Stimulated activated CD4-positive, alpha-beta T cell treated with anti-CD3 and anti-CD28 coated beads, Interleukin-4, amount 100 ng/mL, for 24 hours (primary cell): ENCODE measurements at regions not wholly inside any gene's neighbourhood (a gene's known extent, or its start where the extent isn't known, plus 50 kb on each side); places are given as distances from the start of the nearest gene placed in this dataset.

Source experiments
- DNase-seq: peaks from one replicate; pipeline ENCODE4 v3.0.0-alpha.2; 2020

DNA sequence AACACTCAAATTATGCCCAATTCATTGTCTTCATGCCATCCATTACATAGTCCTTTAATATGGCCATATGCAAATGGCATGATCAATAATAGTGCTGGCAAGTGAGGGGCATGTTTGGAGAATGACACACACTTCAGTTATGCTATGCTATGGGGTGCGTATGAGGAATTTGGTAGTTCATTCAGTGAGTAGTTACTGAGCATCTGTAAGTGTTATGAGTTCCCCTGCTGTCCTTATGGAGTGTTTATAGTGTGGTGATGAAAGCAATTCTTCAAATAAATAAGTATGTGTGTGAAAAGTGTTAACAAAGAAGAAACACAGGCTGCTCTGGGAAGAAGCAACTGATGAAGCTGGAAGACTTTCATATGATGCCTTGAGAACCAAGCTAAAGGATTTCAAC lies 383.7 kb upstream of the SLC14A2 start:
- no peak for DNase-seq

DNA sequence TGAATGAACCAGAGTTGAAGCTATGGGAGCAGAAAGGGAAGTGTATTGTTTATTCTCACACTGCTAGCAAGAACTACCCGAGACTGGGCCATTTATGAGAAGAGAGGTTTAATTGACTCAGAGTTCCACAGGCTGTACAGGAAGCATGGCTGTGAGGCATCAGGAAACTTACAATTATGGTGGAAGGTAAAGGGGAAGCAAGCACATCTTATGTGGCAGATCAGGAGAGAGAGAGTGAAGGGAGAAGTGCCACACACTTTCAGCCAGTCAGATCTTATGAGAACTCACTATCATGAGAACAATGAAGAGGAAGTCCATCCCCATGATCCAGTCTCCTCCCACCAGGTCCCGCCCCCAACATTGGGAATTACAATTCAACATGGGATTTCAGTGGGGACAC lies 383.2 kb upstream of the SLC14A2 start:
- no peak for DNase-seq

DNA sequence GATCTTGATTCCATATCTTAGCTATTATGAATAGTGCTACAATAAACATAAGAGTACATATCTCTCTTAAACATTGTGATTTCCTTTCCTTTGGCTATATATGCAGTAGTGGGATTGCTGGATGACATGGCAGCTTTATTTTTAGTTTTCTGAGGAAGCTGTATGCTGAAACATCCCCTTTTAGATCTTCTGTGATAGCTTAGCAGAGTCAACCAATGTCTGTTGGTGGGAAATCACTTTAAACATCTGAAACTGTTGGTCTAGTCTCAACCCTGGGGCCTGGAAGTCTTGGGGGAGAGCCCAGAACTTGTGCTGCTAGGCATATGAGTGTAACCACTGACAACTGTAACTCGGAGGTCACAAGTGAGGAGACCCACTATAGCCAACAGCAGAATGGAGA lies 378.6 kb upstream of the SLC14A2 start:
- DNase-seq = no peak

DNA sequence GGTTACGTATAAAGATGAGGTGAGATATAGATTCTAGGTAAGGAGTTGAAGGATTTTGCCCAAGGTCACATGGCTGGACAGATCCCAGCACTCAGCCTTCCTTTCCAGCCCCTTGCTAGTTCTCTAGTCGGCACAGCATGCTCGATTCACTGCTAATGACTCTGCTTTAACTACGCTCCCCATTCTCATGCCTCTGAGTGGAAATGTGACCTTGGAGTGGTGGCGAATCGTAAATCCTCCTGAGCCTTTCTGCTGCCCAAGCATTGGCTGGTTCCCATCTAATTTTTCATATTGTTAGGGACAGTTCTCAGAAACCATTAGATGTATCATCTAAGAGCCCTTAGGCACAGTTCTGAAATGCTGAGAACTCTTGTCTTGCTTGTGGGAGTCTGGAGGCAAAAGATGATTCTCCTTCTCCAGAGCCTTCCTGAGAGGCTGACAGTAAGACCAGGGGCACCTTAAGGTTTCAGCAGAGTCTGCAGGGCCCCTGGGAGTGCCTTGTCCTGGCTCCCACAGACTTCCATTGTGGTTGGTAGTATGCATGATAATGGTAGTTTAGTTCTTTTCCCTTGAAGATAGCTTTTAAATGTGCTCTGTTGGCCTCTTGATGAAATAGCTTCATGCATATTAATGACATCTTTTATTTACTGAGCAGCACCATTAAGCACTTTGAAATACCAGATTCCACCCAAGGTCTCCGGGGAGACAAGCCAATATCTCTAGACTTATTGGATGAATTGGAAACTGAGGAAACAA lies 377.8 kb upstream of the SLC14A2 start:
- DNase-seq = no peak

DNA sequence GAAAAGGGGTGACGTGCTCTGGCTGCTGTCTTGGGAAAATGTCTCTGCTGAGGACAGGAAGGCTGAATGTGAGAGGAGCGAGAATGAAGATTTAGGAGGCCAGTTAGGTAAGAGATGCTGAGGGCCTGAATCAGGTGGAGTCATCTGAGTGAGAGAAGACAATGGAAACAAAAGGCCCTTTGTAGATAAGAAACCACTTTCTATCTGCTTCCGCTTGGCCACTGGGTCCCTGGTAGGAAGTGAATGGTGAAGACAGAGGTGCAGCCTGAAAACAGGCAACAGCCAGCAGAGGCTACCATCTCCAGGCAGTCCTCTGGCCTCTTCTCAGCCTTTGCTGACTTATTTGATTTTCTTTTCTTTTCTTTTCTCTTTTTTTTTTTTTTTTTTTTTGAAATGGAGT lies 374.0 kb upstream of the SLC14A2 start:
- DNase-seq = no peak

DNA sequence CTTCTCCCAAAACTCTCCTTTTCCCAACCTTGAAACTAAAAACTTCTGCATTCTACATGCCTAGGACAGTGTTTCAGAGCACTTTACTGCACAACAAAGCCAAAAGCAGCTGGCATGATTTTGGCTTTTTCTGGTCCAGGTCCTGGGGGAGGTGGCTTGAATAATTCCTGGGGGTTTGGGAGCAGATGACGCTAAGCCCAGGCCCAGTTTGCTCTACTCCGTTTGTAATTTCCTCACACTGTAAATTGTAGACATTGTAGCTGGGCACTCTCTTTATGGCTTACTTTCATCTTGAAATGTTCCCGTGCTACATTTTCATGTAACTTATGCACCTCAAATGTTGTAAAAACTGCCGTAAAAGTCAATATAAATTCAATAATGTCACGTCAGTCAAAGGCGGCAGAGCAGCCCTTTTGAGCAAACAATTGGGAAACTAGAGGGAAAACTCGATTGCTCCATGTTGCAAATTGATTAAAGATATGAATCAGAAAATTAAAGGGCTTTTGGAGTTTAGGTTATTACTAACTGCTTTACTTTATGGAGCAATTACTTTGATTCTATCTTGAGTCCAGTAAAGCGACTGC lies 373.2 kb upstream of the SLC14A2 start:
- DNase-seq = no peak

DNA sequence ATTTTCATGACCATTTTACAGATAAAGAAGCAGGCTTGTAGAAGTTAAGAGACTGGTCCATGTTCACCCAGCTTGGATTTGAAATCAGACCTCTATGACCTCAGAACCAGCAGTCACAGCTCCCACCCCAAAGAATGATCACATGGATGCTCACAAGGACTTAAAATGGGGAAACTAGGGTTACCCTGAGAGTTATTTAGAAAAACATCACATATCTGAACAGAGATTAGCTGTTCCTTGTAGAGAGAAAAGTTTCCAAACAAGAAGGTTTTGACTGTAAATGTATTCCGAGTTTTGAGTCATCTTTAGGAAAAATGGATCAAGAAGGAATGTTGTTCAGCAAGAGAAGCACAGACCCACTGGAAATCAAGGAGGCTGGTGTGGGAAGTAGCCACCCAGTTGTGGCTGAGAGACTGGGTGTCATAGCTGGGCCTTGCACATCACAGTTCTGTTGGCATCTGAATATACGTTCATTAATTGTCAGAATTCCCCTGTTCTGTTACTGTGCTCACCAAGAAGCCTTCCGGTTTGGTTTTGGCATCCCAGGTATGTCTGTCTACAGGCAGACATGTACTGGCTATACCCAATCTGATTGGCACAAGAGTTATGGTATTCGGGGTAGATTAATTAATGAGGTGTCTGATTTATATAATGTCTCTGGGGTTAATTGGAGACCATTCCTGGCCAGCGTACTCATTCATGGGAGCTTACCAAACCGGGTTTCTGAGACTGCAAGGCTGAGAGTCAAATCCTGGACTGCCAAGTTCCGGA lies 371.8 kb upstream of the SLC14A2 start:
- no peak for DNase-seq

DNA sequence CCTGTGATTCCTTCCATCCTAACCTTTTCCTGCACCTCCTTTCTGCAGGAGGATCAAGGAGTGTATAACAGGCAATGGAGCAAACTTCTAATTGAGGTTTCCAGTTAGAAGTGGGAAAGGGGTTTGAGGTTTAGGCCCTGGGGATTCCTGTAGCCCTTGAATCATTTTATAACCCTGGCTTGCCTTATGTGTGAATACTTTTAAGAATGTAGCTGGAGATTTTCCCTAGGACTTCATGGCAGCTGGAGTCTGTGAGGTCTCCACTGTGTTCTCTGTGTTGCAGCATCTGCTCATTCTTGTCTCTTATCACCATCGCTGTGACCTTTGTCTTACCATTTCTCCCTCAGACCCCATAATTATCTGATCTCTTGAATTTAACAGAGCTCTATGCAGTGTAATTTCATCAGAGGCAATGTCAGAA lies 370.2 kb upstream of the SLC14A2 start:
- DNase-seq = no peak

DNA sequence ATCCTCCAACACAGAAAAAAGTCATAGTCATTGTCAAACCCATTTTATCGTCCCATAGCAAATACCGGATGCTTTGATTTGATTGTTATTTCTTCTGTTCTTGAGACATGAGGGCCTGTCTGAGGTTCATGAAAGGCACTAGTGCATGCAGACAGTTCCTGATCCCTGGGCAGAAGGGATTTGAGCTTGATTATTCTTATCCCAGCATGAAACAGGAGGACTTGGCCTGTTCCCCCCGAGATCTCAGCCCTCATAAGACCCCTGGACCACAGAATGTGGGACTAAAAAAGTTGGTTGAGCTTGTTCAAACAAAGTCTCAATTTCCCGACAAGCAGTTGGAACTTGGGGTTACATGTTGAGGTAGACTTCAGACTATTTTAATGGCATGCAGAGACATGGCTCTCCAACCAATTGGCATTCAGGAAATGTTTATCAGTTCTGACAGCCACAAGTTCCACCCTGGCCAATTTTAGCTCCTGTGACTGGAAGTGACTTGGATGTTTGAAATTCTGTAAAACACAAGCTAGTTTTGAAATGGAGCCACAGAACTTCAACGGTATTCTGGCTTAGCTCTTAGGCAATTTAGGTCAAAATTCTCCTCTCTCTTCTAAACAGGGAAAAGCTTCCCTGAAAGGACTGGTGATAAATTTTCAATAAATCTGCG lies 366.9 kb upstream of the SLC14A2 start:
- DNase-seq = no peak

- no peak for DNase-seq
These were observed 366.0 kb upstream of the SLC14A2 start for GRCh38 chr18:45249246-45249661.

- DNase-seq = no peak
These were observed 364.8 kb upstream of the SLC14A2 start for GRCh38 chr18:45250479-45250878.

DNA sequence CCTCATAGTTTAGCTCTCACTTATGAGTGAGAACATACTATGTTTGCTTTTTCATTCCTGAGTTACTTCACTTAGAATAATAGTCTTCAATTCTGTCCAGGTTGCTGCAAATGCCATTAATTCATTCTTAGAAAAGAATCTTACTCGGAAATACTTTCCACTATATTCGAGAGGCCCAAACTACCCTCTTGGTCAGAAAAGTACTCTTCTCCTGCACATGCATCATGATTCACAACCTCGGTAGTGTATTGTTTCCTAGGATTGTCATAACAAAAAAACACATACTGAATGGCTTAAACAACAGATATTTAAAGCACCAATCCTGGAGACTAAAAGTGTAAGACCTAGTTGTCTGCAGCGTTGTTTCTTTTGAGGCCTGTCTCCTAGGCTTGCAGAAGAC lies 364.0 kb upstream of the SLC14A2 start:
- no peak for DNase-seq

GRCh38 chr18:45252474-45252873 lies 362.8 kb upstream of the SLC14A2 start:
- no peak for DNase-seq

DNA sequence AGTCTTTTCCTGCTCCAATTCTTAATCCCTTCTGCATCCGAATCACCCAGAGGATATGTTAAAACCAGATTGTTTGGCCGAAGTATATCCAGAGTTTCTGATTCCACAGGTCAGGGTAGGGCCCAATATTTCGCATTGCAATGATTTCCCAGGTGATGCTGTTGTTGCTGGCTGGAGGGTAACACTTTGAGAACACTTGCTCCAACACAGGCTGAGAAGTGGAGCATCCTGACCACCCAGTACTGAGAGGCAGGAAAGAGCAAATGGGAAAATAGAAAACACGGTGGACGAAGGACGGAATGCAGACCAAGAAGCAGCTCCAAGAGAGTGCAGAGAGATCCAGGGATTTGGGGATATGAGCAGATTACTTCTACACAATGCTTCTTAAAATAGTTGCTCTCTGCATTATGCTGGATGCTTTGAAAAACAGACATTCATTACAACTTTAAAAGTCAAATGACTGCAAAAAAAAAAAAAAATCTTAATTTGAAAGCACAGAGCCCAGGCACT lies 362.2 kb upstream of the SLC14A2 start:
- DNase-seq = no peak

GRCh38 chr18:45253973-45254708 lies 361.1 kb upstream of the SLC14A2 start:
- DNase-seq = no peak

DNA sequence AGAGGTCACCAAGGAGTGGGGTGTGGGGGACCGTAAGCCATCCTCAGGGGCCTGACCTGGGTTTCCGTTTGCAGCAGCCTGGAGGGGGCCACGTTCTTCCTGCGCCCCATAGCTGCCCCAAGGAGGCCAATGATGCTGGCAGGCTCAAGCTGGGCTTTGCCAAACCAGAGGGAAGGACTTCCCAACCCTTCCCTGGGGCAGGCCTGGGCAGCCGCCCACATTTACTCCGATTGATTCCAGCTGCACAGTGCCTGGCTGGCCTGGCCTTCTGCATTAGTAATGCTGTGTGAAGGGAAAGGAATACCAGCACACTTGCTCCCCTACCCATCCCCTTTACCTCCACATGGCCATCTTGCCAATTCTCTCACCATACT lies 360.6 kb upstream of the SLC14A2 start:
- no peak for DNase-seq

GRCh38 chr18:45255197-45255890 lies 359.9 kb upstream of the SLC14A2 start:
- no peak for DNase-seq

DNA sequence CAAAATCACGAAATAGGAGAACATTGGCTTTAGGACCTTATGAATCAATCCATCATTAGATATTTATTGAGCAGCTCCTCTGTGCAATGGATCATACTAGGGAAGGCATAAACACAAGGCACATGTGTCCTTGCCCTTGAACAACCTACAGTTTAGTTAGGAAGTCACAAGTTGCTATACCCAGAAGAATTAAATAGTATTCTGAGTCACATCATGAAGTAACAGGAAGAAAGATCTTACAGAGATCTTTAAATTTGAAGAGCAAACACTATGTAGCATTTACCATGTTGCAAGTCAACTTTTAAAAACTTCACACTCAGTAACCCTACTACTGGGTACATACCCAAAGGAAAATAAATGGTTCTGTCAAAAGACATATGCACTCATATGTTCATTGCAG lies 355.2 kb upstream of the SLC14A2 start:
- no peak for DNase-seq

GRCh38 chr18:45266023-45266422 lies 349.3 kb upstream of the SLC14A2 start:
- no peak for DNase-seq

DNA sequence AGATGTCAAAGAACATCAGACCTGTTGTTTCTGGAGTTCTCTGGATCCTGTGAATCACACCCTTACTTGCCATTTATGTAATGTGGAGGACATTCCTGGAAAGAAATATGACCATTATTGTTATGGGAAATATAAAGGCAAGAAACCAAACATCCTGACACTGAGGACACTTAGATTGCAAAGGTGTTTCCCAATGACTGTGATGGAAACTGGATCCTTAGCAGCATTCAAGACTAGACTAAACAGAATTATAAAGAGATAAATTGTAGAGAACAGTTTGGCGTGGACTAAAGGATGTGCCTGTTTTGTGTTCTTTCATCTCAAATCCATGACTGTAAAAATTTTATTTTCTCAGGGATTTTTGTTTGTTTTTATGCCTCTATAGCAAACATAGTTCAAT lies 347.7 kb upstream of the SLC14A2 start:
- no peak for DNase-seq

DNA sequence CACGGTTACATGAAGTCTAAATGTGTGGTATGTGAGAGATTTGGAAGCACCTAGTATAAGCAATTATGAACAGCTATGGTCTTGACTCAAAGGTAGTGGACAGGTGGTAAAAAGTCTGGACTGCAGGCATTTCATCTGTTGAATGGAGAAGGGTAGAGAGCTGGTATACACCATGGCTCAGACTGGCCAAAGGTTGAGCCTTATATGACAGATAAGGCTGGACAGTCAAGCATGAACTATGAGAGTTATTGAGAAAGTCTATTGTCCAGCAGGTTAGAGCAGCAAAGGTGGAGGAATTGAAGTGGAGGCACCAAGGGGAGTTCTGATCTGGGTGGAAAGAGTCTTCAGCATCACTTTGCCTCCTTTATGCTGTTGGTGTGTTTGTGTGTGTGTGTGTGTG lies 346.7 kb upstream of the SLC14A2 start:
- no peak for DNase-seq

- DNase-seq = no peak
These were observed 344.9 kb upstream of the SLC14A2 start for GRCh38 chr18:45270289-45270771.
